HepG2 (cell line): ENCODE measurements at regions not wholly inside any gene's neighbourhood (a gene's known extent, or its start where the extent isn't known, plus 50 kb on each side); places are given as distances from the start of the nearest gene placed in this dataset.

Experiments
- ATAC-seq: fragments of 200-7000 bp; cut with Tn5 transposase; 3 replicates; pipeline ENCODE4 v1.9.1; 2020; ENCODE audit warnings: mild to moderate bottlenecking, moderate library complexity
- BruUV-seq: library from RNA; stranded (reverse); fragments of 400-500 nt; replicated peaks from 2 replicates; lab custom pipeline; 2021; lab: Mats Ljungman, UMichigan
- CTCF ChIA-PET: fragments of 300-600 bp; formaldehyde crosslinking; extraction: SDS; loops from one replicate; lab custom pipeline; 2021; ENCODE audit warnings: low total read pairs, inconsistent platforms, low intra/inter-chr PET ratio; lab: Yijun Ruan, JAX
- POLR2A ChIA-PET: fragments of 350-600 bp; sonication (Branson Sonifier 250); formaldehyde crosslinking; loops from one replicate; lab custom pipeline; 2020; ENCODE audit warnings: antibody characterized with exemption, inconsistent platforms; lab: Yijun Ruan, JAX
- DNase-seq: peaks from one replicate; pipeline ENCODE4 v3.0.0-alpha.2; 2015; ENCODE audit warnings: low spot score
- FAIRE-seq: peaks from 3 replicates; lab custom pipeline; 2011; peaks lifted over from hg19 to GRCh38; lab: Jason Lieb, UNC
- H2AFZ ChIP-seq: one replicate; pipeline ENCODE4 v1.6.1; 2011; ENCODE audit warnings: low read length, inconsistent platforms
- H3K27ac ChIP-seq: fragments of 300-600 bp; 3 replicates; pipeline ENCODE4 v1.8.0; 2011; ENCODE audit warnings: mixed run types, mild to moderate bottlenecking, mixed read lengths, low read length, inconsistent platforms; ENCODE audit not compliant: insufficient read depth; ENCODE audit errors: extremely low read length
- H3K27me3 ChIP-seq, 2 experiments: fragments of 200-600 bp in 1 of 2; 2 replicates in 1 of 2; 3 replicates in 1 of 2; pipeline versions ENCODE4 v1.6.0 to v1.8.0; 2011; ENCODE audit warnings: low read length in 2 of 2, mild to moderate bottlenecking in 2 of 2, moderate library complexity in 2 of 2, inconsistent platforms in 1 of 2; ENCODE audit not compliant: insufficient read depth in 2 of 2, control insufficient read depth in 1 of 2
- H3K36me3 ChIP-seq, 2 experiments: fragments of 200-600 bp in 1 of 2; replicated peaks in 1 of 2; 2 replicates in 1 of 2; 3 replicates in 1 of 2; pipeline versions ENCODE4 v1.5.1 to v1.8.0; 2011; ENCODE audit warnings: low read length in 2 of 2, inconsistent platforms in 1 of 2; ENCODE audit not compliant: insufficient read depth in 2 of 2, control insufficient read depth in 1 of 2
- H3K4me1 ChIP-seq: 2 replicates; pipeline ENCODE4 v1.5.1; 2012; ENCODE audit warnings: low read length, inconsistent platforms; ENCODE audit not compliant: insufficient read depth
- H3K4me2 ChIP-seq: 2 replicates; pipeline ENCODE4 v1.6.0; 2011; ENCODE audit warnings: low read depth, low read length, inconsistent platforms
- H3K4me3 ChIP-seq, 3 experiments: fragments of 200-600 bp in 1 of 3; sonication (generic), shearing (Covaris generic) in 1 of 3; replicated peaks in 1 of 3; 2 replicates each; pipeline ENCODE4 v1.5.1; 2011 to 2016; ENCODE audit warnings: low read length in 3 of 3, inconsistent platforms in 2 of 3, low read depth in 2 of 3, mild to moderate bottlenecking in 2 of 3, control low read depth in 1 of 3, mixed read lengths in 1 of 3; ENCODE audit not compliant: insufficient read depth in 1 of 3
- H3K79me2 ChIP-seq: one replicate; pipeline ENCODE4 v1.6.1; 2011; ENCODE audit warnings: low read length, inconsistent platforms; ENCODE audit not compliant: insufficient read depth
- H3K9ac ChIP-seq: 2 replicates; pipeline ENCODE4 v1.6.0; 2011; ENCODE audit warnings: mild to moderate bottlenecking, low read depth, low read length, inconsistent platforms; ENCODE audit not compliant: insufficient read depth
- H3K9me3 ChIP-seq: 2 replicates; pipeline ENCODE4 v1.5.1; 2012; ENCODE audit warnings: mild to moderate bottlenecking, low read length
- H4K20me1 ChIP-seq: 2 replicates; pipeline ENCODE4 v1.6.0; 2011; ENCODE audit warnings: inconsistent platforms, mild to moderate bottlenecking, low read length, moderate library complexity; ENCODE audit not compliant: insufficient read depth
- GZF1 ChIP-seq: sonication (generic); formaldehyde crosslinking; IDR thresholded peaks from 2 replicates; pipeline ENCODE4 v1.5.1; 2020; ENCODE audit warnings: mild to moderate bottlenecking, missing genetic modification reagents
- HMGA1 ChIP-seq: sonication (generic); formaldehyde crosslinking; conservative IDR thresholded peaks from 2 replicates; pipeline ENCODE4 v1.4.0; 2020; ENCODE audit warnings: missing genetic modification reagents
- HOXA9 ChIP-seq: sonication (generic); formaldehyde crosslinking; IDR thresholded peaks from 2 replicates; pipeline ENCODE4 v1.8.1; 2022; ENCODE audit warnings: missing genetic modification reagents, mild to moderate bottlenecking, moderate library complexity, borderline replicate concordance
- MATR3 ChIP-seq: sonication (generic); formaldehyde crosslinking; IDR thresholded peaks from 2 replicates; pipeline ENCODE4 v1.4.0; 2020; ENCODE audit warnings: missing genetic modification reagents
- MIXL1 ChIP-seq: IDR thresholded peaks from 2 replicates; pipeline ENCODE4 v1.6.1; 2016
- RFX3 ChIP-seq: IDR thresholded peaks from 2 replicates; pipeline ENCODE4 v1.6.1; 2016; ENCODE audit warnings: missing biosample characterization, missing genetic modification reagents
- SNAPC5 ChIP-seq: sonication (generic); formaldehyde crosslinking; IDR thresholded peaks from 2 replicates; pipeline ENCODE4 v1.8.1; 2023; ENCODE audit warnings: mild to moderate bottlenecking, missing genetic modification reagents, borderline replicate concordance
- U2AF2 ChIP-seq: fragments of 200-400 bp; formaldehyde crosslinking; IDR thresholded peaks from 2 replicates; pipeline ENCODE4 v1.6.1; 2017; ENCODE audit warnings: low read depth, mild to moderate bottlenecking, low read length
- ZMAT5 ChIP-seq: sonication (generic); formaldehyde crosslinking; IDR thresholded peaks from 2 replicates; pipeline ENCODE4 v1.5.0; 2020; ENCODE audit warnings: mild to moderate bottlenecking, low read depth, missing genetic modification reagents, borderline replicate concordance
- ZNF646 ChIP-seq: sonication (generic); formaldehyde crosslinking; IDR thresholded peaks from 2 replicates; pipeline ENCODE4 v1.9.0; 2021; ENCODE audit warnings: mild to moderate bottlenecking, missing genetic modification reagents
- WGBS: methylation state at CpG from one replicate; pipeline ENCODE4 v1.1.6; 2017; ENCODE audit warnings: low lambda C conversion rate; 5-methylcytosine and 5-hydroxymethylcytosine counted together
- in situ Hi-C: cut with HindIII; loops from 2 replicates; pipeline ENCODE4 v1.10.0; 2017; ENCODE audit warnings: low pct_unique_long_range_greater_than_20kb; ENCODE audit not compliant: extremely low pct_ligation_motif_present
- intact Hi-C: fragments of 100-400 bp; cut with micrococcal nuclease; formaldehyde crosslinking; loops from one replicate; pipeline ENCODE4 v1.10.0; 2022; ENCODE audit not compliant: unreplicated experiment

DNA sequence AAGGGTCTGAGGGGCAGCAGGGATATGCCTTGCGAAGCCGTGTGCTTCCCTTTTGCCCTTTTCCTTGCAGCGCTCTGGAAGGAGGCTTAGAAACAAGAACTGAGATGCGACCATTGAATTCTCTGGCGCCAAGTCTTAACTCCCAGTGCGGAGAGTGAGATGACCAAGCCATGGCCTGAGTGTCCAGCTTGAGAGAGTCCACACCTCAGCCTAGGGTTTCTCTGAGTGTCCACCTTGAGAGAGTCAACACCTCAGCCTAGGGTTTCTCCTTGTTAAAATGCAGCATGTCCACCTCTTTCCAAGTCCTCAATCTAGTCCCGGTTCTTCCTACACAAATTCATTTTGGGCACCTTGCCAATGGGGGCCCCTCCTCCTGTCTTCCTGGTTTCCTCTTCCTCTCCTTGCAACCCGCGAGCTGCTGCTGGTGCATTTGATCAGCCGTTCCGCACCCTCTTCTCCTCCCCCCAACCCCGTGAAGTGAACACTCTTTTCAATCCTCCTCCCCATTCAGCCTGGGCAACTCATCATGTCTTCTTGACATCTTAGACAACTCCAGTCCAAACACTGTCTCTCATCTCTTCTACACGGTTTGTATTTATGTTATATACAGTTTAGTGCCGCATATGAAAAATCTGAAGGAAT lies 178.2 kb upstream of the PITRM1 start (continued):
- no peak for TF ChIP-seq ZNF646
- no peak for TF ChIP-seq ZMAT5 (CRISPR knock-in tag)
- no peak for TF ChIP-seq RFX3
- no peak for TF ChIP-seq HMGA1
- TF ChIP-seq, all 625 proteins: peak for 0

GRCh38 chr10:3350205-3350604 lies 177.6 kb upstream of the PITRM1 start:
- Histone ChIP-seq H3K4me1 (no peaks in the 10 kb centered on the region), H3K4me3 (no peak overlapping the region), H3K79me2 (no peaks in the 10 kb centered on the region), H2AFZ (no peak overlapping the region), H3K4me2 (no peak overlapping the region), H3K36me3 (no peaks in the 10 kb centered on the region), H3K9me3 (no peaks in the 10 kb centered on the region), H3K27me3 (peaks cover 5 to 45% of the 10 kb centered on the region in 2 experiments; a peak in 3 of 5 replicates), H3K9ac (no peak overlapping the region), H3K27ac (no peak overlapping the region), H4K20me1 (no peaks in the 10 kb centered on the region)
- ChIA-PET CTCF (no interaction called here), POLR2A (no interaction called here)
- no peak for DNase-seq
- no peak for FAIRE-seq
- TF ChIP-seq MATR3 (CRISPR knock-in tag): no peak
- TF ChIP-seq U2AF2: no peak
- TF ChIP-seq SNAPC5: no peak
- TF ChIP-seq GZF1 (CRISPR knock-in tag): no peak
- no peak for TF ChIP-seq MIXL1 (CRISPR knock-in tag)
- no peak for TF ChIP-seq HOXA9 (CRISPR knock-in tag)
- 49% methylated on average over 11 of the region's 11 CpGs for WGBS
- intact Hi-C loops (no loop called here), in situ Hi-C loops (no loop called here)
- ATAC-seq: no peak
- no TSS peak for BruUV-seq
